HG03439 (cell line): ENCODE measurements at regions not wholly inside any gene's neighbourhood (a gene's known extent, or its start where the extent isn't known, plus 50 kb on each side); places are given as distances from the start of the nearest gene placed in this dataset.
"Not testable (repeated sequence)": the region's sequence is repeated elsewhere in the genome, so short reads cannot be mapped to it uniquely, and the experiment has no call there.

Source experiments
- ATAC-seq: cut with Tn5 transposase; IDR thresholded peaks from one replicate; pipeline ENCODE4 v1.9.1; 2021; ENCODE audit warnings: mild to moderate bottlenecking, moderate library complexity; ENCODE audit not compliant: unreplicated experiment

GRCh38 chr17:63075969-63076368 is 109.9 kb downstream of the TANC2 start:
- ATAC-seq: no peak

GRCh38 chr17:63078707-63079106 is 112.7 kb downstream of the TANC2 start:
- no peak for ATAC-seq

- no peak for ATAC-seq
Measured at GRCh38 chr17:63082273-63082861, 116.3 kb downstream of the TANC2 start.

- ATAC-seq: no peak
Measured at GRCh38 chr17:63082952-63083351, 116.9 kb downstream of the TANC2 start.

- ATAC-seq: no peak
Measured at GRCh38 chr17:63086483-63087185, 120.6 kb downstream of the TANC2 start.

DNA sequence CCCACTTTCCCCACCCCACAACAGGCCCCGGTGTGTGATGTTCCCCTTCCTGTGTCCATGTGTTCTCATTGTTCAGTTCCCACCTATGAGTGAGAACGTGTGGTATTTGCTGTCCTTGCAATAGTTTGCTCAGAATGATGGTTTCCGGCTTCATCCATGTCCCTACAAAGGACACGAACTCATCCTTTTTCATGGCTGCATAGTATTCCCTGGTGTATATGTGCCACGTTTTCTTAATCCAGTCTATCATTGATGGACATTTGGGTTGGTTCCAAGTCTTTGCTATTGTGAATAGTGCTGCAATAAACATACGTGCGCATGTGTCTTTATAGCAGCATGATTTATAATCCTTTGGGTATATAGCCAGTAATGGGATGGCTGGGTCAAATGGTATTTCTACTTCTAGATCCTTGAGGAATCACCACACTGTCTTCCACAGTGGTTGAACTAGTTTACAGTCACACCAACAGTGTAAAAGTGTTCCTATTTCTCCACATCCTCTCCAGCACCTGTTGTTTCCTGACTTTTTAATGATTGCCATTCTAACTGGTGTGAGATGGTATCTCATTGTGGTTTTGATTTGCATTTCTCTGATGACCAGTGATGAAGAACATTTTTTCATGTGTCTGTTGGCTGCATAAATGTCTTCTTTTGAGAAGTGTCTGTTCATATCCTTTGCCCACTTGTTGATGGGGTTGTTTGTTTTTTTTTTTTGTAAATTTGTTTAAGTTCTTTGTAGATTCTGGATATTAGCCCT is 124.5 kb downstream of the TANC2 start:
- ATAC-seq: not testable (repeated sequence)

- ATAC-seq: not testable (repeated sequence)
Measured at GRCh38 chr17:63091909-63092308, 125.9 kb downstream of the TANC2 start.

- no peak for ATAC-seq
Measured at GRCh38 chr17:63094631-63095030, 128.6 kb downstream of the TANC2 start.

DNA sequence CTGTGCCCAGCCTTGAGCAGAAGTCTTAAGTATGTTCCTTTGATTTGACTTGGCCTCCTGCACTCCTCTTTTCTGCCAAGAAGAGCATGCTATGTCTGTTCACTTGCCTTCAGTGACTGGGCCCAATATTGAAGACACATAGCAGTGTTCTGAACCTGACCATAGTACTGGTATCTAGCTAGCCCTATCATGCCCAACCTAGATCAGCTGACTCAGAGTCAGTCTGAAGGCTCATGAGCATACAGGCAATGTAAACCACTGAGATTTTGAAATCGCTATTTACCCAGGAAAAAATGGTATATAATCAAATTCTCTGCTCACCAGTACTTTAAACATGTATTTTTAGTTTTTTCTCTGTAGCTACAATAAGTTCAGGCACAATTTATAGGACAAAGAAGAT is 129.4 kb downstream of the TANC2 start:
- no peak for ATAC-seq

- no peak for ATAC-seq
Measured at GRCh38 chr17:63095879-63096278, 129.8 kb downstream of the TANC2 start.

- no peak for ATAC-seq
Measured at GRCh38 chr17:63096426-63096825, 130.4 kb downstream of the TANC2 start.

- no peak for ATAC-seq
Measured at GRCh38 chr17:63099425-63099824, 133.4 kb downstream of the TANC2 start.

GRCh38 chr17:63102034-63102433 is 136.0 kb downstream of the TANC2 start:
- ATAC-seq: no peak

GRCh38 chr17:63106050-63106449 is 140.0 kb downstream of the TANC2 start:
- no peak for ATAC-seq

- no peak for ATAC-seq
Measured at GRCh38 chr17:63109661-63110060, 143.6 kb downstream of the TANC2 start.

DNA sequence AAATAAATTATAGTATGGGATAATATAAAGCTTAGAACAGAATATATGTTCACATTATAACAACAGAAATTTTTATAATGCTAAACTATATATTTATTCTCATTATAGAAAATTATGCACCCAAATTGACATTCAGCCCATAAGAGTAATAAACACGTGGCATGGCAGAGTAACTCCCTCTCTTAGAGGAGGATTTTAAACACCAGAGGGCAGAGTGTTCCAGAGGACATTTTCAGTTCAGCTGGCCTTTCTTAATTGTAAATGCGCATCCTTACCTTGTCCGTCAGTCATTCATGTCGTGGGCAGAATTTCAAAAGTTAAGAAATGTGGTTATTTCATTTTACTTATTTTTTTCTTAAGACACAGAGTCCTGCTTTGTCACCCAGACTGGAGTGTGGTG is 147.1 kb downstream of the TANC2 start:
- no peak for ATAC-seq

- ATAC-seq: no peak
Measured at GRCh38 chr17:63116228-63116627, 150.2 kb downstream of the TANC2 start.

- no peak for ATAC-seq
Measured at GRCh38 chr17:63116967-63117830, 151.2 kb downstream of the TANC2 start.

DNA sequence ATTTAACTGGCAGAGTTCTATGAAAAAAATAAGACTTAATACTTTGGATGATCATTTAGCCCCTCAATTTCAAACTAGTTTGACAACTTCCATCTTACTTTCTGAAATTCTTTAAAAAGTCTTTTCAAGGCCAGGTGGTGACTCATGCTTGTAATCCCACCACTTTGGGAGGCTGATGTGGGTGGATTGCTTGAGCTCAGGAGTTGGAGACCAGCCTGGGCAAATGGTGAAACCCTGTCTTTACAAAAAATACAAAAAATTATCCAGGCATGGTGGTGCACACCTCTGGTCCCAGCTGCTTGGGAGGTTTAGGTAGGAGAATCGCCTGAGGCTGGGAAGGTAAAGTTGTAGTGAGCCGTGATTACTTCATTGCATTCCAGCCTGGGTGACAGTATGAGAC is 154.4 kb downstream of the TANC2 start:
- no peak for ATAC-seq

GRCh38 chr17:63124536-63124935 is 158.5 kb downstream of the TANC2 start:
- ATAC-seq: no peak

DNA sequence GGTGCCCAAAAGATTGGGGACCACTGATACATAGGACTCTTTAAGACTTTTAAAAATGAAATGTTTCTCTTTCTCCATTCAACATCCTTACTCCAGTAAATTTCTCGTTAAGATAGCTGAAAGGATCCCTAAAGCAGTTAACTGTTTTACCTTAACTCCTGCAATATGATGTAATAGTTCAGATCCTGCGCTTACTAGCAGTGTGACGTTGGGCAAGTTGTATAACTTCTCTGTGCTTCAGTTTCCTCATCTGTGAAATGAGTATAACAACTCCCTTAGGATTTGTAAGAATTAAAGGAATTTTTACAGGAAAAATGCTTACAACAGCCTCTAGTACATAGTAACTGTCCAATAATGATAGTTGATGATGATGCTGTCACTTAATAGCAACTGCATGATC is 158.9 kb downstream of the TANC2 start:
- ATAC-seq: no peak
